VCaP (cell line): ENCODE measurements at regions not wholly inside any gene's neighbourhood (a gene's known extent, or its start where the extent isn't known, plus 50 kb on each side); places are given as distances from the start of the nearest gene placed in this dataset.

Source experiments
- H3K27ac ChIP-seq: fragments of 450-650 bp; 2 replicates; pipeline ENCODE4 v1.5.1; 2017
- CTCF ChIP-seq: fragments of 450-650 bp; conservative IDR thresholded peaks from 2 replicates; pipeline ENCODE4 v1.5.1; 2017; ENCODE audit warnings: mild to moderate bottlenecking, moderate library complexity

GRCh38 chr15:23897091-23897490, 210.0 kb upstream of the NDN start:
- no peak overlapping the region for H3K27ac ChIP-seq
- no peak for TF ChIP-seq CTCF

- H3K27ac ChIP-seq = no peak overlapping the region
- no peak for TF ChIP-seq CTCF
Measured at GRCh38 chr15:23897531-23897930, 210.4 kb upstream of the NDN start.

GRCh38 chr15:23910030-23910429, 222.9 kb upstream of the NDN start:
- TF ChIP-seq CTCF = no peak
- H3K27ac ChIP-seq = no peak overlapping the region

DNA sequence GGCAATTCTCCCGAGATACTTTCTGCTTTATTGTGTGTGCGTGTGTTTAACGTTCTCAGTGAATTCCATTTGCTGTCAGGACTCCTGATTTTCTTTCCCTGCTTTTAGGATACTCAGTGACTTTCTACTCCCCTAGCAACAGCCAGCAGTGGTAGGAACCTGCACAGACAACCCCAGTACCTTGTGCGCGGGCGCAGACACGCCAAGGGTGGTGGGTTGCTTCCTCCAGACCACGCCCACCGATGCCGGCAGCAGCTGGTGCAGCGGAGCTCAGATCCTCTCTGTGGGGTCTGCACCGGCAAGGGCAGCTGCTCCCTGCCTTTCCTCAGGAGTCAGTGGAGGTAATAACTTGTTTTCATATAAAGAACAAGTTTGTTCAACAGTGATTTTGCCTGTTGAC, 225.1 kb upstream of the NDN start:
- no peak for TF ChIP-seq CTCF
- H3K27ac ChIP-seq = no peak overlapping the region

- no peak overlapping the region for H3K27ac ChIP-seq
- no peak for TF ChIP-seq CTCF
Measured at GRCh38 chr15:23913081-23913480, 226.0 kb upstream of the NDN start.

- H3K27ac ChIP-seq = no peak overlapping the region
- TF ChIP-seq CTCF = no peak
Measured at GRCh38 chr15:23913635-23914034, 226.5 kb upstream of the NDN start.

DNA sequence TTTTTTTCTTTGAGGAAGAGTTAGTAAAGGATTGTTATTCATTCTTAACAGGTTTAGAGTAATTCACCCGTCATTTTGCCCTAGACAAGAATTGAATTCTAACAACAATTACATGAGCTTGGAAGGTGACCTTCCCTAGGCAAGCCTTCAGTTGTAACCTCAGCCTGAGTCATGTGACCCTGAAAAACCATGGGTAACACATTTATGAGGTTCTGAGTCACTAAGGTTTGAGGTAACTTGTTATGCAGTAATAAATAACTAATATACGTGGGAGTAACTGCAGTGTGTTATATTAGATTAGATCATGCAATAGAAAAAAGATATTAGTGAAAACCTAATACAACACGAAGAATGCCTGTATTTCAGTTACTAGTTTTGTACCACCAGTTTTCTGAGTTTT, 237.6 kb upstream of the NDN start:
- TF ChIP-seq CTCF = no peak
- no peak overlapping the region for H3K27ac ChIP-seq

DNA sequence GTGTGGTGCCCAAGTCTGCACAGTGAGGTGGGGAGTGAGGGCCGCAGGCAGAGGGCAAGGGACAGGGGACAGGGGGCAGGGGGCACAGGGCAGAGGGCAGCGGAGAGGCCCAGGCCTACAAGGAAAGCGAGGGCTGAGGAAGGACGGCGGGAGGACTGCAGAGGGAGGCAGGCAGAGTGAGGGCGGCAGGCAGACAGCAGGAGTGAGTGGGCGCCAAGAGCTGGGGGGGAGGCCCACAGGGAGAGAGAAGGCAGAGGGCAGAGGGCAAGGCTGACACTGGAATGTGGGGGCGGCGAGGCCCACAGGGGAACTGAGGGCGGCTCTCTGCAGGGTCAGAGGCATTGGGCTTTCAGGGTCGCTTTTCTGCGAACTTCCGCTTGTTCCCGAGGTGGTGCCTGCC, 267.8 kb upstream of the NDN start:
- TF ChIP-seq CTCF = no peak
- H3K27ac ChIP-seq = no peak overlapping the region
